A673 (cell line): ENCODE measurements at regions not wholly inside any gene's neighbourhood (a gene's known extent, or its start where the extent isn't known, plus 50 kb on each side); places are given as distances from the start of the nearest gene placed in this dataset. TPM values are rescaled to one million over a fixed set of nuclear protein-coding genes. Genes with fewer than 3 reads are reported as not detected.

Source experiments
- BruUV-seq: library from RNA; stranded (reverse); fragments of 400-500 nt; replicated peaks from 2 replicates; lab custom pipeline; 2021; lab: Mats Ljungman, UMichigan
- CTCF ChIA-PET: fragments of 300-600 bp; sonication (Branson Sonifier 250); formaldehyde crosslinking; loops from one replicate; lab custom pipeline; 2022; ENCODE audit warnings: antibody characterized with exemption; lab: Charles Lee
- POLR2A ChIA-PET: fragments of 300-600 bp; sonication (Branson Sonifier 250); formaldehyde crosslinking; loops from one replicate; lab custom pipeline; 2022; ENCODE audit warnings: antibody characterized with exemption; ENCODE audit not compliant: low non-redundant PET; lab: Charles Lee
- DNase-seq: peaks from one replicate; pipeline ENCODE4 v3.0.0-alpha.2; 2015; ENCODE audit warnings: low spot score
- H3K27ac ChIP-seq: fragments of 200-600 bp; sonication (generic); 2 replicates; pipeline ENCODE4 v1.5.1; 2016; ENCODE audit warnings: mixed run types, low read depth, mild to moderate bottlenecking, mixed read lengths, antibody characterized with exemption, low read length; ENCODE audit not compliant: poor library complexity, severe bottlenecking
- H3K27me3 ChIP-seq: fragments of 200-600 bp; sonication (generic); replicated peaks from 2 replicates; pipeline ENCODE4 v1.6.1; 2017; ENCODE audit warnings: mixed run types, low read depth, mild to moderate bottlenecking, mixed read lengths, antibody characterized with exemption, low read length; ENCODE audit not compliant: insufficient read depth, poor library complexity
- H3K36me3 ChIP-seq: fragments of 200-600 bp; sonication (generic); 2 replicates; pipeline ENCODE4 v1.6.1; 2016; ENCODE audit warnings: mixed run types, mild to moderate bottlenecking, mixed read lengths, antibody characterized with exemption, low read length; ENCODE audit not compliant: insufficient read depth, poor library complexity, severe bottlenecking
- H3K4me1 ChIP-seq: fragments of 200-600 bp; sonication (generic); 2 replicates; pipeline ENCODE4 v1.6.1; 2017; ENCODE audit warnings: mixed run types, mild to moderate bottlenecking, mixed read lengths, antibody characterized with exemption, low read length; ENCODE audit not compliant: insufficient read depth, poor library complexity, severe bottlenecking
- H3K4me3 ChIP-seq: fragments of 200-600 bp; sonication (generic); 2 replicates; pipeline ENCODE4 v1.5.1; 2016; ENCODE audit warnings: low read depth, mixed run types, mild to moderate bottlenecking, mixed read lengths, low read length; ENCODE audit not compliant: poor library complexity, severe bottlenecking
- H3K9me3 ChIP-seq: fragments of 200-600 bp; sonication (generic); 2 replicates; pipeline ENCODE4 v1.6.1; 2016; ENCODE audit warnings: mixed run types, low read depth, mild to moderate bottlenecking, mixed read lengths, antibody characterized with exemption, low read length; ENCODE audit not compliant: poor library complexity, severe bottlenecking
- EZH2 ChIP-seq: fragments of 200-600 bp; sonication (generic); IDR thresholded peaks from 2 replicates; pipeline ENCODE4 v1.6.1; 2017; ENCODE audit warnings: borderline replicate concordance, low read depth, mild to moderate bottlenecking, mixed read lengths, antibody characterized with exemption, low read length; ENCODE audit not compliant: poor library complexity, severe bottlenecking
- intact Hi-C: fragments of 100-400 bp; cut with micrococcal nuclease; formaldehyde crosslinking; loops from one replicate; pipeline ENCODE4 v1.10.0; 2022; ENCODE audit not compliant: unreplicated experiment
- microRNA-seq: library from miRNA; unstranded; fragments of <30 nt; microRNA quantifications from one replicate; pipeline ENCODE4 v1.2.0, GENCODE V29; 2021
- TF ChIP-seq, protein P1 (sequence below): fragments of 300-800, 200-600 bp; sonication (generic); conservative IDR thresholded peaks from 2 replicates; pipeline ENCODE4 v1.5.1; 2017; ENCODE audit warnings: low read depth, mild to moderate bottlenecking, antibody characterized with exemption, low read length, moderate library complexity, mixed read lengths

DNA sequence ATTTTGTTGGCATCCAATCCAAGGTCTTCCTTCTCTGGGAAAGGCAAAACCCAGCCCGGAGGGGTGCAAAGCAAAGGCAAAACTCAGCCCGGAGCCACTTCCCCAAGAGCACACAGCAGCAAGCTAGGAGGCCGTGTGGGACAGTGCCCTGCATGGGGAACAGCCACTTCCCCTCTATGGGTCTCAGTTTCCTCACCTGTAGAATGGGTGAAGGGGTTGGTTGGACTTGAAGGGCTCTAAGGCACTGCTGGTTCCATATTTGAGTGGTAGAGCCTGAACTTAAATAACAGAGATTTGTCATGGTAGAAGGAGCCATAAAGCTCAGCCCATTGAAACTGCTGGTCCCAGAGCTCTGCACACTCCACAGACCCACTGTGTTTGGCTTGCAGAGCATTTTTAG lies 51.3 kb upstream of the CCDC167 start:
- Histone ChIP-seq H3K4me1 (no peaks in the 10 kb centered on the region), H3K9me3 (no peaks in the 10 kb centered on the region), H3K4me3 (no peak overlapping the region), H3K27ac (no peak overlapping the region), H3K36me3 (no peaks in the 10 kb centered on the region), H3K27me3 (no peaks in the 10 kb centered on the region)
- no TSS peak for BruUV-seq
- TF ChIP-seq, protein P1, sequence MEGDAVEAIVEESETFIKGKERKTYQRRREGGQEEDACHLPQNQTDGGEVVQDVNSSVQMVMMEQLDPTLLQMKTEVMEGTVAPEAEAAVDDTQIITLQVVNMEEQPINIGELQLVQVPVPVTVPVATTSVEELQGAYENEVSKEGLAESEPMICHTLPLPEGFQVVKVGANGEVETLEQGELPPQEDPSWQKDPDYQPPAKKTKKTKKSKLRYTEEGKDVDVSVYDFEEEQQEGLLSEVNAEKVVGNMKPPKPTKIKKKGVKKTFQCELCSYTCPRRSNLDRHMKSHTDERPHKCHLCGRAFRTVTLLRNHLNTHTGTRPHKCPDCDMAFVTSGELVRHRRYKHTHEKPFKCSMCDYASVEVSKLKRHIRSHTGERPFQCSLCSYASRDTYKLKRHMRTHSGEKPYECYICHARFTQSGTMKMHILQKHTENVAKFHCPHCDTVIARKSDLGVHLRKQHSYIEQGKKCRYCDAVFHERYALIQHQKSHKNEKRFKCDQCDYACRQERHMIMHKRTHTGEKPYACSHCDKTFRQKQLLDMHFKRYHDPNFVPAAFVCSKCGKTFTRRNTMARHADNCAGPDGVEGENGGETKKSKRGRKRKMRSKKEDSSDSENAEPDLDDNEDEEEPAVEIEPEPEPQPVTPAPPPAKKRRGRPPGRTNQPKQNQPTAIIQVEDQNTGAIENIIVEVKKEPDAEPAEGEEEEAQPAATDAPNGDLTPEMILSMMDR = no peak
- TF ChIP-seq EZH2 = no peak
- intact Hi-C loops = no loop called here
- ChIA-PET CTCF (no interaction called here), POLR2A (no interaction called here)
- no peak for DNase-seq

DNA sequence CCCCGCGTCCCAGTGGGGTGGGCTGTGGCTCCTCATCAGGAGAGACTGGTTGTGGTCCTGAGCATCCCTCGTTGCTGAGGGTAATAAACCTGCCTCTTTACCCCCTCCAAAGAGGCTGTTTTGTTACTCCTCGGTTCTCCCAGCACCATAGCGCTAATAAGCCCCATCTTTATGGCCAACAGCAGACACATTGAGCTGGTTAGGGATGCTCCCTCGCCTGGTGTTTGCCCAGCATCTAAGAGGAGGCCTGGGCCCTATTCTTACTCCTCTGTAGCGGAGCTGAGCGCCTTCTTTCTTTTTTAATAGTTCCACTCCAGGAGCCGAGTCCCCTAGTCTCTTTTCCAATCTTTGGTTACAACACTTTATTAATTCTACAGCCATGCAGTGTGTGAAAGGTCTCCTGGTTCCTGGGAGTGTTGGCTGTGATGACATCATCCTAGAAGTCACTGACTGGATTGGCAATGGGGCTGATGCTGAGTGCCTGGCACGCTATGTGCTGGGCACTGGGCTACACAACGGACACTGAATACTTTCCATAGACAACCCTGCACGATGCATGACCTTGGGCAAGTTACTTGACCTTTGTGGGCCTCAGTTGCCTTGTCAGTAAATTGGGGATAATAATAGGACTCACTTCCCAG lies 50.6 kb upstream of the CCDC167 start:
- CTCF ChIA-PET = no interaction called here
- intact Hi-C loops = no loop called here
- no peak for DNase-seq
- no peaks in the 10 kb centered on the region for H3K9me3 ChIP-seq
- no peaks in the 10 kb centered on the region for H3K4me1 ChIP-seq
- no peaks in the 10 kb centered on the region for H3K36me3 ChIP-seq
- no peak overlapping the region for H3K4me3 ChIP-seq
- POLR2A ChIA-PET = interaction anchor here (0.6 kb wide), 1 partner anchor 953 kb away, joined by 8 read pairs; no protein-coding TSS in a partner anchor
- H3K27ac ChIP-seq = no peak overlapping the region
- no peak for TF ChIP-seq EZH2
- TF ChIP-seq, protein P1 = no peak
- H3K27me3 ChIP-seq = no peaks in the 10 kb centered on the region
- no TSS peak for BruUV-seq

DNA sequence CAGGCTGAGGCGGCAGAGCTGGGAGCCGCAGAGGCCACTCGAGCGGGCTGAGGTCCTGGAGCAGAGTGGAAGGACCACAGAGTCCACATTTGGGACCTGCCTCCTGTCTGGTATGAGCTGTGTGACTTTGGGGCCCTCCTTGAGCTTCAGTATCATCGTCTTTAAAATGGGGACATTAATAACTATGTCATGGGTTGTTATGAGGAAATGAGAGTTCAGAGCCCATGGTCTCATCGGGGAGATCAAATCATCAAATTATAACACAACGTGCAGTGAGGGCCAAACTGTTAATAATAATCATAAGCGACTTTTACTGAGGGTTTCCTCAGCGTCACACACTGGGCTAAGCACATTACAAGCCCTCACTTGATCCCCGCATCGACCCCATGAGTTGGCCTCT lies 49.9 kb upstream of the CCDC167 start:
- POLR2A ChIA-PET = interaction anchor here (0.6 kb wide), 1 partner anchor 952 kb away, joined by 8 read pairs; no protein-coding TSS in a partner anchor
- Histone ChIP-seq H3K27me3 (no peaks in the 10 kb centered on the region), H3K4me1 (no peaks in the 10 kb centered on the region), H3K9me3 (no peaks in the 10 kb centered on the region), H3K4me3 (no peak overlapping the region), H3K27ac (no peak overlapping the region), H3K36me3 (no peaks in the 10 kb centered on the region)
- CTCF ChIA-PET = interaction anchor here (0.6 kb wide), 1 partner anchor 155 kb away, joined by 5 read pairs; no protein-coding TSS in a partner anchor
- TF ChIP-seq EZH2 = no peak
- TF ChIP-seq, protein P1 = no peak
- BruUV-seq = no TSS peak
- intact Hi-C loops = no loop called here
- no peak for DNase-seq

Small RNA genes lying in the stretch of these regions (microRNA-seq; reads per million reads assigned to microRNA genes)
- gene MIR4462 = not detected
